PC-3 (cell line): ENCODE measurements at regions not wholly inside any gene's neighbourhood (a gene's known extent, or its start where the extent isn't known, plus 50 kb on each side); places are given as distances from the start of the nearest gene placed in this dataset.

Source experiments
- ATAC-seq: fragments of 200-7000 bp; cut with Tn5 transposase; 2 replicates; pipeline ENCODE4 v1.9.1; 2020; ENCODE audit warnings: mild to moderate bottlenecking, moderate library complexity
- BruUV-seq: library from RNA; stranded (reverse); fragments of 400-500 nt; replicated peaks from 2 replicates; lab custom pipeline; 2021; lab: Mats Ljungman, UMichigan
- CTCF ChIA-PET: fragments of 300-600 bp; sonication (Branson Sonifier 250); formaldehyde crosslinking; loops from one replicate; lab custom pipeline; 2022; ENCODE audit warnings: antibody characterized with exemption; lab: Charles Lee
- POLR2A ChIA-PET: fragments of 300-600 bp; sonication (Branson Sonifier 250); formaldehyde crosslinking; loops from one replicate; lab custom pipeline; 2022; ENCODE audit warnings: antibody characterized with exemption; ENCODE audit not compliant: unreplicated experiment; lab: Charles Lee
- DNase-seq: peaks from one replicate; pipeline ENCODE4 v3.0.0-alpha.2; 2015
- H2AFZ ChIP-seq: fragments of 300-600 bp; sonication (generic); 2 replicates; pipeline ENCODE4 v1.6.0; 2016; ENCODE audit warnings: antibody characterized with exemption, low read length
- H3F3A ChIP-seq: fragments of 300-600 bp; sonication (generic); one replicate; pipeline ENCODE4 v1.6.0; 2017; ENCODE audit warnings: antibody characterized with exemption, low read length, control low read depth, mild to moderate bottlenecking; ENCODE audit not compliant: unreplicated experiment
- H3K27ac ChIP-seq: fragments of 300-600 bp; sonication (generic); 2 replicates; pipeline ENCODE4 v1.5.1; 2016; ENCODE audit warnings: mild to moderate bottlenecking, low read length
- H3K27me3 ChIP-seq: fragments of 300-600 bp; sonication (generic); 2 replicates; pipeline ENCODE4 v1.6.1; 2016; ENCODE audit warnings: low read length, mixed read lengths
- H3K36me3 ChIP-seq: fragments of 300-600 bp; sonication (generic); 2 replicates; pipeline ENCODE4 v1.6.1; 2016; ENCODE audit warnings: low read depth, mixed run types, low read length, mixed read lengths
- H3K4me1 ChIP-seq: fragments of 300-600 bp; sonication (generic); 2 replicates; pipeline ENCODE4 v1.5.1; 2016; ENCODE audit warnings: low read length; ENCODE audit not compliant: insufficient read depth
- H3K4me2 ChIP-seq: fragments of 300-600 bp; sonication (generic); 2 replicates; pipeline ENCODE4 v1.6.0; 2016; ENCODE audit warnings: low read length
- H3K4me3 ChIP-seq: fragments of 300-600 bp; sonication (generic); 2 replicates; pipeline ENCODE4 v1.5.1; 2016; ENCODE audit warnings: mild to moderate bottlenecking, low read length, mixed read lengths
- H3K79me2 ChIP-seq: fragments of 300-600 bp; sonication (generic); 2 replicates; pipeline ENCODE4 v1.6.1; 2017; ENCODE audit warnings: low read length, mixed read lengths
- H3K9ac ChIP-seq: fragments of 300-600 bp; sonication (generic); 2 replicates; pipeline ENCODE4 v1.6.0; 2016; ENCODE audit warnings: mild to moderate bottlenecking, low read length
- H3K9me2 ChIP-seq: fragments of 300-600 bp; sonication (generic); replicated peaks from 2 replicates; pipeline ENCODE4 v1.6.1; 2016; ENCODE audit warnings: mixed run types, low read length, mixed read lengths
- H3K9me3 ChIP-seq: fragments of 300-600 bp; sonication (generic); 2 replicates; pipeline ENCODE4 v1.6.1; 2016; ENCODE audit warnings: low read length, mixed read lengths
- H4K20me1 ChIP-seq: fragments of 300-600 bp; sonication (generic); 2 replicates; pipeline ENCODE4 v1.6.1; 2016; ENCODE audit warnings: low read length, mixed read lengths
- CTCF ChIP-seq: fragments of 300-600 bp; sonication (generic); conservative IDR thresholded peaks from 2 replicates; pipeline ENCODE4 v1.5.1; 2017; ENCODE audit warnings: antibody characterized with exemption, low read depth, mild to moderate bottlenecking, low read length
- EZH2 ChIP-seq: fragments of 300-600 bp; sonication (generic); IDR thresholded peaks from one replicate; pipeline ENCODE4 v1.6.1; 2017; ENCODE audit warnings: antibody characterized with exemption, mild to moderate bottlenecking, low read length; ENCODE audit not compliant: unreplicated experiment
- EZH2phosphoT487 ChIP-seq: fragments of 300-600 bp; sonication (generic); IDR thresholded peaks from 2 replicates; pipeline ENCODE4 v1.6.1; 2018; ENCODE audit warnings: mild to moderate bottlenecking, antibody characterized with exemption, low read length, borderline replicate concordance
- intact Hi-C: fragments of 100-400 bp; cut with micrococcal nuclease; formaldehyde crosslinking; loops from 2 replicates; pipeline ENCODE4 v1.9.0; 2023

- H3K4me3 ChIP-seq, result no peak overlapping the region
- intact Hi-C loops, result no loop called here
- no peaks in the 10 kb centered on the region for H3K79me2 ChIP-seq
- H4K20me1 ChIP-seq, result no peaks in the 10 kb centered on the region
- H3F3A ChIP-seq, result no peaks in the 10 kb centered on the region
- H3K4me2 ChIP-seq, result no peak overlapping the region
- no peaks in the 10 kb centered on the region for H3K4me1 ChIP-seq
- no peak overlapping the region for H2AFZ ChIP-seq
- no peak overlapping the region for H3K27ac ChIP-seq
- BruUV-seq, result no TSS peak
- DNase-seq (no peak), ATAC-seq (no peak)
- H3K27me3 ChIP-seq, result peaks cover 67% of the 10 kb centered on the region
- POLR2A ChIA-PET, result interaction anchor here (0.6 kb wide), 1 partner anchor 10 kb away, joined by 4 read pairs; no protein-coding TSS in a partner anchor
- no peak overlapping the region for H3K9ac ChIP-seq
- no peaks in the 10 kb centered on the region for H3K36me3 ChIP-seq
- CTCF ChIA-PET, result no interaction called here
- H3K9me3 ChIP-seq, result no peaks in the 10 kb centered on the region
- H3K9me2 ChIP-seq, result no peaks in the 10 kb centered on the region
- TF ChIP-seq EZH2, result no peak
- no peak for TF ChIP-seq CTCF
- no peak for TF ChIP-seq EZH2phosphoT487
Observed at GRCh38 chr15:68515371-68516095, 63.3 kb upstream of the CORO2B start.

GRCh38 chr15:68517285-68517761 lies 61.5 kb upstream of the CORO2B start:
- no peak overlapping the region for H3K4me2 ChIP-seq

GRCh38 chr15:68518046-68518445 lies 60.7 kb upstream of the CORO2B start:
- Histone ChIP-seq H3K27me3 (peaks cover 68% of the 10 kb centered on the region), H3K9me3 (no peaks in the 10 kb centered on the region), H2AFZ (no peak overlapping the region), H3K79me2 (no peaks in the 10 kb centered on the region), H3K9ac (no peak overlapping the region), H4K20me1 (no peaks in the 10 kb centered on the region), H3K36me3 (no peaks in the 10 kb centered on the region), H3K9me2 (no peaks in the 10 kb centered on the region), H3K4me1 (no peaks in the 10 kb centered on the region), H3F3A (no peaks in the 10 kb centered on the region), H3K27ac (no peak overlapping the region), H3K4me2 (no peak overlapping the region), H3K4me3 (no peak overlapping the region)
- ChIA-PET POLR2A (no interaction called here), CTCF (no interaction called here)
- intact Hi-C loops, result no loop called here
- BruUV-seq, result no TSS peak
- ATAC-seq (no peak), DNase-seq (no peak)
- TF ChIP-seq CTCF (no peak), EZH2 (no peak), EZH2phosphoT487 (no peak)

More at GRCh38 chr15:68517285-68517761, 61.5 kb upstream of the CORO2B start:
- ChIA-PET CTCF (no interaction called here), POLR2A (interaction anchor here (0.6 kb wide), 1 partner anchor 43 kb away, joined by 6 read pairs; no protein-coding TSS in a partner anchor)
- no peak for ATAC-seq
- Histone ChIP-seq H3K27ac (no peak overlapping the region), H3K27me3 (peaks cover 68% of the 10 kb centered on the region), H3F3A (no peaks in the 10 kb centered on the region), H3K4me3 (no peak overlapping the region), H3K9ac (no peak overlapping the region), H3K36me3 (no peaks in the 10 kb centered on the region), H3K4me1 (no peaks in the 10 kb centered on the region), H3K9me3 (no peaks in the 10 kb centered on the region), H3K9me2 (no peaks in the 10 kb centered on the region), H4K20me1 (no peaks in the 10 kb centered on the region), H3K79me2 (no peaks in the 10 kb centered on the region), H2AFZ (no peak overlapping the region)
- no peak for TF ChIP-seq EZH2phosphoT487
- no peak for TF ChIP-seq EZH2
- DNase-seq, result no peak
- no TSS peak for BruUV-seq
- intact Hi-C loops, result no loop called here
